MCF 10A (cell line): ENCODE measurements at regions not wholly inside any gene's neighbourhood (a gene's known extent, or its start where the extent isn't known, plus 50 kb on each side); places are given as distances from the start of the nearest gene placed in this dataset.

Source experiments
- BruUV-seq: library from RNA; stranded (reverse); fragments of 400-500 nt; replicated peaks from 2 replicates; lab custom pipeline; 2021; lab: Mats Ljungman, UMichigan
- CTCF ChIA-PET: fragments of 300-600 bp; sonication (Branson Sonifier 250); formaldehyde crosslinking; extraction: SDS; loops from one replicate; lab custom pipeline; 2021; ENCODE audit warnings: antibody characterized with exemption, inconsistent platforms; lab: Yijun Ruan, JAX
- POLR2A ChIA-PET: fragments of 300-600, 350-650 bp; sonication (Branson Sonifier 250); formaldehyde crosslinking; extraction: SDS; loops from one replicate; lab custom pipeline; 2020; ENCODE audit warnings: antibody characterized with exemption, inconsistent platforms; lab: Yijun Ruan, JAX
- DNase-seq: peaks from one replicate; pipeline ENCODE4 v3.0.0-alpha.2; 2018; ENCODE audit not compliant: unreplicated experiment
- H3K27ac Mint-ChIP-seq: one replicate; pipeline ENCODE4 v1.8.0; 2022; ENCODE audit warnings: mild to moderate bottlenecking, low read depth, mixed read lengths; ENCODE audit not compliant: unreplicated experiment
- H3K27me3 Mint-ChIP-seq: one replicate; pipeline ENCODE4 v1.8.0; 2022; ENCODE audit warnings: mixed read lengths; ENCODE audit not compliant: insufficient read depth, unreplicated experiment
- H3K36me3 Mint-ChIP-seq: one replicate; pipeline ENCODE4 v1.8.0; 2022; ENCODE audit warnings: mild to moderate bottlenecking, moderate library complexity, mixed read lengths; ENCODE audit not compliant: insufficient read depth, unreplicated experiment
- H3K4me1 Mint-ChIP-seq: one replicate; pipeline ENCODE4 v1.8.0; 2022; ENCODE audit warnings: mixed read lengths; ENCODE audit not compliant: insufficient read depth, unreplicated experiment
- H3K4me3 Mint-ChIP-seq: one replicate; pipeline ENCODE4 v1.8.0; 2022; ENCODE audit warnings: mild to moderate bottlenecking, moderate library complexity, mixed read lengths; ENCODE audit not compliant: unreplicated experiment
- H3K9me3 Mint-ChIP-seq: one replicate; pipeline ENCODE4 v1.8.0; 2022; ENCODE audit warnings: mixed read lengths; ENCODE audit not compliant: unreplicated experiment
- intact Hi-C: fragments of 100-400 bp; cut with micrococcal nuclease; formaldehyde crosslinking; loops from 2 replicates; pipeline ENCODE4 v1.14.1; 2022
- TF ChIP-seq, protein P1 (sequence below): fragments of 200-600 bp; IDR thresholded peaks from one replicate; pipeline ENCODE4 v1.8.0; 2022; ENCODE audit warnings: antibody characterized with exemption, mild to moderate bottlenecking; ENCODE audit not compliant: unreplicated experiment

DNA sequence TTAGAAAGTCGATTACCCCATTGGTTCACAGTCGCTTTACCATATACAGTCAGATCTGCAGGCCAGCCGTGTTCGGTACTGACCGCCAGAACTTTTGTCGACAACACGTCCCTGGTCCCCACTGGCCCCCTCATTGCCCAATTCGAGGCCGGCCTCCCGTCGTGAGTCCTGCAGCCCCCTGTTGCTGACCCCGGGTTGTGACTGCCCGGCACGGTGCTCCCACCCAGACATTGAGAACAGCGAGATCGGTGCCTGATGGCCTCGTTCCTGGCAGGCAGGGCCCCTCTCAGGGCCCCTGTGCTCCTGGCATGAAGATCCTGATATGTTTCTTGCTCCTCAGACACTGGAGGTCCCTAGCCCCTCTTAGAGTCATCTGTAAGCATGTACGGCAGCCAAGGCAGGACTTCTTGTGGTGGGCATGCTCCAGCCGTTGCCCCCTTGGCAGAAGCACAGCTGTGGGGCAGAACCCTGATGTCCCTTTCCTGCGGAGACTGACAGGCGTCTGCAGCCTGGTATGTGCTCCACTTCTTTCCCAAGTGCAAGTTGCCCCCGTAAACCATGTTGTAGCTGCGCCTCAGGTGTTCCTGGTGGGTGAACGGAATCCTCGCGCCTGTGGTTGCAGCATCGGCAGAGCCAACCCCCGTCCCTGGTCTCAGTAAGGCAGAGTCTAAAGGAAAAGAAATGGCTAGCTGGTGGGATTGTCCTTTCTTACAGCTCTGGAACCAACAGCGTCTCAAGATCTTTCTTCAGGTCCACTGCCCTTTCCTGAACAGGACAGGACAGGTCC lies 123.2 kb upstream of the SPACA7 start:
- no TSS peak for BruUV-seq
- POLR2A ChIA-PET, result interaction anchor here (0.6 kb wide), 1 partner anchor 84 kb away, joined by 3 read pairs; no protein-coding TSS in a partner anchor
- Mint-ChIP-seq H3K9me3 (peaks cover 29% of the 10 kb centered on the region), H3K27ac (no peak overlapping the region), H3K4me3 (no peak overlapping the region), H3K4me1 (no peaks in the 10 kb centered on the region), H3K36me3 (peaks cover 7% of the 10 kb centered on the region), H3K27me3 (no peaks in the 10 kb centered on the region)
- DNase-seq, result no peak
- TF ChIP-seq, protein P1, sequence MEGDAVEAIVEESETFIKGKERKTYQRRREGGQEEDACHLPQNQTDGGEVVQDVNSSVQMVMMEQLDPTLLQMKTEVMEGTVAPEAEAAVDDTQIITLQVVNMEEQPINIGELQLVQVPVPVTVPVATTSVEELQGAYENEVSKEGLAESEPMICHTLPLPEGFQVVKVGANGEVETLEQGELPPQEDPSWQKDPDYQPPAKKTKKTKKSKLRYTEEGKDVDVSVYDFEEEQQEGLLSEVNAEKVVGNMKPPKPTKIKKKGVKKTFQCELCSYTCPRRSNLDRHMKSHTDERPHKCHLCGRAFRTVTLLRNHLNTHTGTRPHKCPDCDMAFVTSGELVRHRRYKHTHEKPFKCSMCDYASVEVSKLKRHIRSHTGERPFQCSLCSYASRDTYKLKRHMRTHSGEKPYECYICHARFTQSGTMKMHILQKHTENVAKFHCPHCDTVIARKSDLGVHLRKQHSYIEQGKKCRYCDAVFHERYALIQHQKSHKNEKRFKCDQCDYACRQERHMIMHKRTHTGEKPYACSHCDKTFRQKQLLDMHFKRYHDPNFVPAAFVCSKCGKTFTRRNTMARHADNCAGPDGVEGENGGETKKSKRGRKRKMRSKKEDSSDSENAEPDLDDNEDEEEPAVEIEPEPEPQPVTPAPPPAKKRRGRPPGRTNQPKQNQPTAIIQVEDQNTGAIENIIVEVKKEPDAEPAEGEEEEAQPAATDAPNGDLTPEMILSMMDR, result no peak
- CTCF ChIA-PET, result no interaction called here
- intact Hi-C loops, result no loop called here

- Mint-ChIP-seq H3K9me3 (peaks cover 29% of the 10 kb centered on the region), H3K27me3 (no peaks in the 10 kb centered on the region), H3K4me1 (no peaks in the 10 kb centered on the region), H3K4me3 (no peak overlapping the region), H3K27ac (no peak overlapping the region), H3K36me3 (peaks cover 7% of the 10 kb centered on the region)
- no peak for DNase-seq
- BruUV-seq, result no TSS peak
- TF ChIP-seq, protein P1, result no peak
- POLR2A ChIA-PET, result interaction anchor here (0.6 kb wide), 1 partner anchor 83 kb away, joined by 3 read pairs; no protein-coding TSS in a partner anchor
- CTCF ChIA-PET, result no interaction called here
- intact Hi-C loops, result no loop called here
Observed at GRCh38 chr13:112253631-112254030, 122.5 kb upstream of the SPACA7 start.

GRCh38 chr13:112254061-112254818 lies 121.9 kb upstream of the SPACA7 start:
- no peaks in the 10 kb centered on the region for H3K4me1 Mint-ChIP-seq
- ChIA-PET POLR2A (no interaction called here), CTCF (no interaction called here)
- H3K27ac Mint-ChIP-seq, result no peak overlapping the region
- H3K27me3 Mint-ChIP-seq, result no peaks in the 10 kb centered on the region
- peaks cover 35% of the 10 kb centered on the region for H3K9me3 Mint-ChIP-seq
- intact Hi-C loops, result no loop called here
- no peak for DNase-seq
- TF ChIP-seq, protein P1, result no peak
- H3K36me3 Mint-ChIP-seq, result peaks cover 7% of the 10 kb centered on the region
- no peak overlapping the region for H3K4me3 Mint-ChIP-seq
- BruUV-seq, result no TSS peak

DNA sequence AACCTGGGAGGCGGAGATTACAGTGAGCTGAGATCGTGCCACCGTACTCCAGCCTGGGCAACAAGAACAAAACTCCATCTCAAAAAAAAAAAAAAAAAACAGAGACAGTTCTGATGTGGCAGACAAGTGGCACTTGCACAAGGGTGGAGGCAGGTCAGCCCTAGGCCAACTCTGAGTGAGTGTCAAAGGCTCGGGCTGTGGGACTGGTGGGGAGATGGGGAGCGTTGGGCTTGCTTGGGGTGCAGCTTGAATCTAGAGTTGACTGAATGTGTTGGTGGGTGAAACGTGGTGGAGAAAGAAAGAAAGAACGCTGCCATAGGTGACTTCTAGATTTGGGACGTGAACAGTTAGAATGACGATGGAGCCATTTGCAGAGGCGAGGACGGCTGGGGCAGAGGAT lies 121.3 kb upstream of the SPACA7 start:
- no peaks in the 10 kb centered on the region for H3K4me1 Mint-ChIP-seq

More for the DNA sequence above, 121.3 kb upstream of the SPACA7 start:
- Mint-ChIP-seq H3K27me3 (no peaks in the 10 kb centered on the region), H3K4me3 (no peak overlapping the region), H3K27ac (no peak overlapping the region), H3K36me3 (peaks cover 7% of the 10 kb centered on the region), H3K9me3 (peaks cover 39% of the 10 kb centered on the region)
- BruUV-seq, result no TSS peak
- POLR2A ChIA-PET, result no interaction called here
- intact Hi-C loops, result no loop called here
- no peak for DNase-seq
- TF ChIP-seq, protein P1, result no peak
- CTCF ChIA-PET, result interaction anchor here (0.6 kb wide), 1 partner anchor 187 kb away, joined by 3 read pairs; no protein-coding TSS in a partner anchor
